T1000 (cell line): ENCODE measurements at regions not wholly inside any gene's neighbourhood (a gene's known extent, or its start where the extent isn't known, plus 50 kb on each side); places are given as distances from the start of the nearest gene placed in this dataset.
"Not testable (repeated sequence)": the region's sequence is repeated elsewhere in the genome, so short reads cannot be mapped to it uniquely, and the experiment has no call there.

Source experiments
- DNase-seq: peaks from one replicate; lab custom pipeline; 2025; ENCODE audit warnings: mixed read lengths; lab: John Stamatoyannopoulos, UW

GRCh38 chr3:190988102-190988501 lies 125.6 kb upstream of the GMNC start:
- DNase-seq: no peak

- DNase-seq: no peak
These were observed 122.2 kb upstream of the GMNC start for GRCh38 chr3:190984502-190985244.

- no peak for DNase-seq
These were observed 121.4 kb upstream of the GMNC start for GRCh38 chr3:190983875-190984274.

- DNase-seq: no peak
These were observed 111.3 kb upstream of the GMNC start for GRCh38 chr3:190973771-190974170.

- DNase-seq: peak; percentile 83
These were observed 110.4 kb upstream of the GMNC start for GRCh38 chr3:190972840-190973270.

- DNase-seq: no peak
These were observed 109.7 kb upstream of the GMNC start for GRCh38 chr3:190972196-190972595.

GRCh38 chr3:190970560-190970959 lies 108.1 kb upstream of the GMNC start:
- no peak for DNase-seq

- DNase-seq: no peak
These were observed 106.1 kb upstream of the GMNC start for GRCh38 chr3:190968616-190969015.

- DNase-seq: not testable (repeated sequence)
These were observed 102.4 kb upstream of the GMNC start for GRCh38 chr3:190964931-190965330.

- DNase-seq: no peak
These were observed 96.6 kb upstream of the GMNC start for GRCh38 chr3:190959077-190959476.

- no peak for DNase-seq
These were observed 79.3 kb upstream of the GMNC start for GRCh38 chr3:190941694-190942260.

- DNase-seq: not testable (repeated sequence)
These were observed 72.1 kb upstream of the GMNC start for GRCh38 chr3:190934616-190935015.

- DNase-seq: no peak
These were observed 64.1 kb upstream of the GMNC start for GRCh38 chr3:190926619-190927018.

- DNase-seq: no peak
These were observed 50.2 kb upstream of the GMNC start for GRCh38 chr3:190912736-190913135.
